Colonic mucosa (tissue), 4 donors: ENCODE measurements at regions not wholly inside any gene's neighbourhood (a gene's known extent, or its start where the extent isn't known, plus 50 kb on each side); places are given as distances from the start of the nearest gene placed in this dataset.

Source experiments
- DNase-seq: peaks from one replicate; pipeline ENCODE4 v3.0.0-alpha.2; 2020
- H3K27ac ChIP-seq: fragments of 200-600 bp; one replicate; pipeline ENCODE4 v1.8.0; 2021
- H3K27me3 ChIP-seq: fragments of 200-600 bp; one replicate; pipeline ENCODE4 v1.8.0; 2021
- H3K36me3 ChIP-seq: fragments of 200-600 bp; one replicate; pipeline ENCODE4 v1.8.0; 2021
- H3K4me1 ChIP-seq: fragments of 200-600 bp; one replicate; pipeline ENCODE4 v1.8.0; 2021; ENCODE audit warnings: mild to moderate bottlenecking
- H3K4me3 ChIP-seq: fragments of 200-600 bp; one replicate; pipeline ENCODE4 v1.8.0; 2021
- H3K9ac ChIP-seq, 2 donors: one replicate each; pipeline ENCODE4 v1.7.0; 2013; ENCODE audit warnings: control low read depth in 2 of 2, low read depth in 2 of 2, low read length in 2 of 2
- H3K9me3 ChIP-seq: fragments of 200-600 bp; one replicate; pipeline ENCODE4 v1.8.0; 2021
- intact Hi-C: fragments of 100-400 bp; cut with DNase I; formaldehyde crosslinking; loops from one replicate; pipeline ENCODE4 v1.14.1; 2022
- TF ChIP-seq, protein P1 (sequence below): fragments of 200-600 bp; IDR thresholded peaks from one replicate; pipeline ENCODE4 v1.8.0; 2022; ENCODE audit warnings: antibody characterized with exemption, mild to moderate bottlenecking
- donor health status: healthy.
- donor health status: DM: no; HTN: no; CAD: no.
- donor health status: DM: no; HTN: no; CAD: no.

DNA sequence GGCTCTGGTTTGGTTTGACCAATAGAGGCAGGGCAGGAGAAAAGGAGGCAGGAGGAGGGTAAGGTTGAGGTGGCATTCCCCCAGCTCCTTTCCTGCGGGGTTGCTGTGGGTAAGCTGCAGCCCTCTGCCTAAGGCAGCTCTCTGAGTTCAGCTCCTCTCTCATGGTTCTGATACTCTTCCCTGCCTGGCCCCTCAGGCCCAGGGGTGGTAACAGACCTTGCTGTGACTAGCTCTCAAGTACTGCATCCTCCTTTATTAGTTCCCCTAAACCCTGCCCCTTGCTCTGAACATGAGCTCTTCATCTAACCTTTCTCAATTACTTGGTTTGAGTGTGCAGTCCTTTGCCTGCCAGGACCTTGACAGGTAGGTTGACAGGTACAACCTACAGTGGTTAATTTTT lies 205.5 kb downstream of the SLC4A3 start:
- no peak overlapping the region for H3K9ac ChIP-seq
- no peaks in the 10 kb centered on the region for H3K9me3 ChIP-seq
- no peaks in the 10 kb centered on the region for H3K4me1 ChIP-seq
- intact Hi-C loops, result no loop called here
- DNase-seq, result no peak
- no peak overlapping the region for H3K4me3 ChIP-seq
- H3K27me3 ChIP-seq, result no peaks in the 10 kb centered on the region
- TF ChIP-seq, protein P1, sequence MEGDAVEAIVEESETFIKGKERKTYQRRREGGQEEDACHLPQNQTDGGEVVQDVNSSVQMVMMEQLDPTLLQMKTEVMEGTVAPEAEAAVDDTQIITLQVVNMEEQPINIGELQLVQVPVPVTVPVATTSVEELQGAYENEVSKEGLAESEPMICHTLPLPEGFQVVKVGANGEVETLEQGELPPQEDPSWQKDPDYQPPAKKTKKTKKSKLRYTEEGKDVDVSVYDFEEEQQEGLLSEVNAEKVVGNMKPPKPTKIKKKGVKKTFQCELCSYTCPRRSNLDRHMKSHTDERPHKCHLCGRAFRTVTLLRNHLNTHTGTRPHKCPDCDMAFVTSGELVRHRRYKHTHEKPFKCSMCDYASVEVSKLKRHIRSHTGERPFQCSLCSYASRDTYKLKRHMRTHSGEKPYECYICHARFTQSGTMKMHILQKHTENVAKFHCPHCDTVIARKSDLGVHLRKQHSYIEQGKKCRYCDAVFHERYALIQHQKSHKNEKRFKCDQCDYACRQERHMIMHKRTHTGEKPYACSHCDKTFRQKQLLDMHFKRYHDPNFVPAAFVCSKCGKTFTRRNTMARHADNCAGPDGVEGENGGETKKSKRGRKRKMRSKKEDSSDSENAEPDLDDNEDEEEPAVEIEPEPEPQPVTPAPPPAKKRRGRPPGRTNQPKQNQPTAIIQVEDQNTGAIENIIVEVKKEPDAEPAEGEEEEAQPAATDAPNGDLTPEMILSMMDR, result no peak
- no peaks in the 10 kb centered on the region for H3K36me3 ChIP-seq
- no peak overlapping the region for H3K27ac ChIP-seq

DNA sequence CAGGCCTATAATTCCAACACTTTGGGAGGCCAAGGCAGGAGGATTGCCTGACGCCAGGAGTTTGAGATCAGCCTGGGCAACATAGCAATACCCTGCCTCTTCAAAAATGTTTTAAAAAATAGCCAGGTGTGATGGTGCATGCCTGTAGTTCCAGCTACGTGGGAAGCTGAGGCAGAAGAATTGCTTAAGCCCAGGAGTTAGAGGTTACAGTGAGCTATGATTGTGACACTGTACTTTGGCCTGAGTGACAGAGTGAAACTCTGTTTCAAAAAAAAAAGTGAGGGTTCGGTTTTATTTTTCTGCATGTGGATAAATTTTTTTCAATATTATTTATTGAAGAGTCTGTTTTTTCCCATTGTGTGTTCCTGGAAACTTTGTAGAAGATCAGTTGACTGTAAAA lies 208.1 kb downstream of the SLC4A3 start:
- H3K4me3 ChIP-seq, result no peak overlapping the region
- TF ChIP-seq, protein P1, result no peak
- H3K27me3 ChIP-seq, result no peaks in the 10 kb centered on the region
- no peak overlapping the region for H3K9ac ChIP-seq
- H3K27ac ChIP-seq, result no peak overlapping the region
- intact Hi-C loops, result no loop called here
- H3K4me1 ChIP-seq, result no peaks in the 10 kb centered on the region
- no peaks in the 10 kb centered on the region for H3K36me3 ChIP-seq
- no peak for DNase-seq
- no peaks in the 10 kb centered on the region for H3K9me3 ChIP-seq

DNA sequence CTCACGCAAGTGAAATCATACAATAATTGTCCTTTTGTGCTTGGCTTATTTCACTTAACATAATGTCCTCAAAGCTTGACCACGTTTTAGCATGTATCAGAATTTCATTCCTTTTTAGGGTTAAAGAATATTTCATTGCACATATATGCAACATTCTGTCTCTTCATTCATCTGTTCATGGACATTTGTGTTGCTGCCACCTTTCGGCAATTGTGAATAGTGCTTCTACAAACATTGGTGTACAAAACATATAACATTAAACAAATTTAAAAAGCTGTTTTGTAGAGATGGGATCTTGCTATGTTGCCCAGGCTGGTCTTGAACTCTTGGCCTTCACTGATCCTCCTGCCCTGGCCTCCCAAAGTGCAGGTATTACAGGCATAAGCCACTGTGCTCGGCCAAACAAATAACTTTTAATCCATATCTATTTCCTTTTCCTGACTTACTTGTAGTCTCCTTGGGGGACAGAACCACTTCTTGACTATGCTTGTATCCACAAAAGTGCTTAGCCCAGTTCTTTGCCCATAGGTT lies 209.3 kb downstream of the SLC4A3 start:
- TF ChIP-seq, protein P1, result no peak
- Histone ChIP-seq H3K27ac (no peak overlapping the region), H3K36me3 (no peaks in the 10 kb centered on the region), H3K27me3 (no peaks in the 10 kb centered on the region), H3K4me3 (no peak overlapping the region), H3K9ac (no peak overlapping the region), H3K4me1 (no peaks in the 10 kb centered on the region), H3K9me3 (no peaks in the 10 kb centered on the region)
- no peak for DNase-seq
- intact Hi-C loops, result no loop called here

DNA sequence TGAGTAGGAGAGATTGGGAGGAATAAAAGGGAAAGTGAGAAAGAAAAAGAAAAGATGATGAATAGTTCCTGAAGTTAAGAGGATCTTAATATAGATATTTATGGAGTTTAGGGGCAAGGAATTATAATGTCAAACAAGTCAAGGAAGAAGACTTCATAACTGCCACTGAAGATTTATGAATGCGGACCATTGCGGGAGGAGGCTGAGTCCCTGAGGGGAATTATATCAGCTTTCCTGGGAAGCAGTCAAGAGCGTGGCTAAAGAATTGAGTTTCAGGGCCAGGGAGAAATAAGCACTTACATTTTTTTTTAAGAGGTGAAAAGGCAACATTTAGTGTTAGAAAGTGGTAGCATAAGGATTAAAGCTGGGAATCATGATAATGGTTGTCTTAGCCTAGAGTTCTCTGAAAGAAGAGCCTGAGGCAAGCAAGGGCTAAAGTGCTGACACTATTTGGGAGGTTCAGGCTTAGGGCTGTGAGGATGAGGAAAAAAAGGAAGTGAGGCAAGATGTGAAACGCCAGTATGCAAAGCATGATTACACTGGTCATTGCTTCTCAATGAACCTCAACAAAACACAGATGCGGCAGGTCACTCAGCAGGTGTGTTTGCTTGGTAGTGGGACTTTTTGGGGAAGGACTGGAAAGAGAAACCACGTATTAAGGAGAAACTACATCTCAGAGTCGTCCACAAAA lies 217.1 kb downstream of the SLC4A3 start:
- intact Hi-C loops, result no loop called here
- no peaks in the 10 kb centered on the region for H3K9me3 ChIP-seq
- no peak overlapping the region for H3K4me3 ChIP-seq
- H3K36me3 ChIP-seq, result no peaks in the 10 kb centered on the region
- H3K27ac ChIP-seq, result no peak overlapping the region
- no peaks in the 10 kb centered on the region for H3K27me3 ChIP-seq
- H3K4me1 ChIP-seq, result no peaks in the 10 kb centered on the region
- TF ChIP-seq, protein P1, result no peak
- DNase-seq, result no peak
- no peak overlapping the region for H3K9ac ChIP-seq

DNA sequence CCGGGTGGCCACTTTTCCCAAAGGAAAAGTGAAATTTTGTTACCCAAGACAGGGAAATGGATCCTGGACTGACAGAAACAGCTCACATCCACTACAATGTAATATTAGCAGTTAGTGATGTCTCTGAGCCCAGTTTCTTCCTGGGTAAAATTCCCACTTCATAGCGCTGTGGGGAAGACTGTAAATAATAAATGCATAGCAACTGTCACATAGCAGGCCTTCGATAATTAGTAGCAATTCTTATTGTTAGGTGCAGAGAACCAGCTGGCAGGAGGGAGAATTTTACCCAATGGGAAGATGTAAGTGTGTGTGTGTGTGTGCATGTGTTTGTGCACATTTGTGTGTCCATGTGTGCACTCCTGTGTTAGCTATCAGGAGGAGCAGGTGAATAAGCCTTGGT lies 221.5 kb downstream of the SLC4A3 start:
- Histone ChIP-seq H3K4me1 (no peaks in the 10 kb centered on the region), H3K36me3 (no peaks in the 10 kb centered on the region), H3K4me3 (no peak overlapping the region), H3K27me3 (no peaks in the 10 kb centered on the region), H3K9me3 (no peaks in the 10 kb centered on the region), H3K27ac (no peak overlapping the region), H3K9ac (no peak overlapping the region)
- no peak for DNase-seq
- intact Hi-C loops, result no loop called here
- TF ChIP-seq, protein P1, result no peak
